ENCODE measurements at regions not wholly inside any gene's neighbourhood (a gene's known extent, or its start where the extent isn't known, plus 50 kb on each side); places are given as distances from the start of the nearest gene placed in this dataset.

DNA sequence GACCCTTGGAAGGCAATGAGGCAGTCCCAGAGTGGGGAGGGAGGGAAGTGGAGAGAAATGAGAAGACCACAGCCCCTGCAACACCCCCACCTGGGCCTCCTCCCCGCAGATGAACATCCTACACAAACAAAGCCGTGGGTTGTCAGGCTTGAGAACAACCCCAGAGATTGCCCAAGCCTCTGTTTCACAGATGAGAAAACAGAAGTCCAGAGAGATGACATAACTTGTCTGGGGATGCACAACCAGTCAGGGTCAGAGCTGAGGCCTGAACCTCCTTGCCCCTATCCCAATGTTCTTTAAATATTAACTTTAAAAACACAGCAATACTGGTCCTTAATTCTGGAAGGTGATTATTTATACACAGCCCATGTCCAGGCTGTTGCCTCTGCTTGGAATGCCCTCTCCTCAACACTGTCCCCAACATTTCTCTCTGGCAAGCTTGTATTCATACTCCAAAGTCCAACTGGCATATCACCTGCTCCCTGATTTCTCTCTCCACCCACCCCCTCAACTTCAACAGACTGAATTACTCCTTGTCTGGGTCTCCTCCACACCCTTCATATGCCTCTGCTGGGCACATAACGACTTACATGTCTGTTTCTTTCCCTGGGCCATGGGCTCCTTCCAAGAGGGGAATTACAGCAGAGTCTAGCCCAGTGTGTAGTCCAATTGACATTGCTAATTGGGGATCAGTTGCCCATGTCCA is 135.5 kb upstream of the LRFN2 start:
- no peak for DNase-seq (ENCODE audit: low read depth in 2 of 3, low spot score in 2 of 3)

DNA sequence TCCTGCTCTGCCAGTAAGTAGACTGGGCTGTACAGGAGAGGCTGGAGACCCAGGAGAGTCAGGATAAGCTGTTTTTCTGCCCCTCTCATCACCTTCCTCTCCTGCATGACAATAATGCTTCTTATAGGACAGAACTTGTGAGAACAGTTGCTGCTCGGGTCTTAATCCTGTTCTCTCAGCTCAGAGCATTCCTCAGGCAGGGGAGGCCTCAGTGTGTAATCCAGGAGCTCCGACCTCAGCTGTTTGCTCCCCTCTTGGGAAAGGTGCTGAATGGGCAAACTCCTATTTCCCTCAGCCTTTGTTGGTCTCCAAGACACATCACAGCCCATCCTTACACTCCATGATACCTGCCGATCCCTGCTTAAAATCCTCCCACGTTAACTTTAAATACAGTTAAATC is 134.9 kb upstream of the LRFN2 start:
- no peak for DNase-seq (ENCODE audit: low read depth in 2 of 3, low spot score in 2 of 3)

DNA sequence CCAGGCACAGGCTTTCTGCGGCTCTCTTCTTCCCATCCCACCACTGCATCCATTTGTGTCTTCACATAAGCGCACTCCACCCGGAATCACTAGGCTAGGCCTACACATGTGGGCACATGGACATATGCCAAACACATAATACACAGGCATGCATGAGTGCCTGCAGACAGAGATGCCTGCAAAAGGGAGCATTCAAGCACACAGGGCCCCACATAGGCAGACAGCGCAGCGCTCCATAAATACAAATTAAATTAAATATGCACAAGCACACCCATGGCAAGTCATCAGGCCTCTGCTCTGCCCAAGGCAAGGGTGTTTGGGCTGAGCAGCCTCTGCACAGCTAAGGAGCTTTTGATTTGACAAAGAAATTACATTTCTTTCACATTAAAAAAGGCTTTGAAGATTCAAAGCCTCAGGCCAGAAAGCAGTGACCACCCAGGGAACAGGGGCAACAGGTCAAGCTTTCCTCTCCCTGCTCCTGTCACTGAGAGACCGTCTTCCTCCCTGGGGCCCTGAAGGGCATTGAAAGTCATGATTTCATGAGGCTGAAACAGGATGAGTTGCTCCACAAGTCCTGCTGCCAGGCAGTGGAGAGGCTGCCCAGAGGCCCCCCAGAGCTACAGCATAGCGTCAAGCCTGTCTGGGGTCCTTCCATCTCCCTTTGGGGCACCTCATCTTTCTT is 134.2 kb upstream of the LRFN2 start:
- no peak for DNase-seq (ENCODE audit: low read depth in 2 of 3, low spot score in 2 of 3)

DNA sequence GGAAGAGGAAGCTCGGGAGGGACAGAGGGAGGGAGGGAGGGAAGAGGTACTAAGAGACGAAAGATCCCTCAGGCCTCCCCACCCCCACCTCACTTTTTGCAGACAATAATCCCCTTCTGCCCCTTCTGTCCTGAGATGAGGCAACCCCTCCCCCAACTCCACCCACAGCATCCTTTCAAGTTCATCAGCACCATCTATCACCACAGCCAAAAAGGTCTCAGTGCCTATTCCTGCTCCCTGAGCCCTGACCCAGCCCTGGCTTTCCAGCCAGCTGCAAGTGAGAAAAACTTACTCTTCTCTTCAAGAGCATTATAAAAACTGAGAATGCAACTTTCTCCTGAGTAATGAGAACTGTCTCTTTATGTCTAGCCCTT is 133.2 kb upstream of the LRFN2 start:
- no peak for DNase-seq (ENCODE audit: low read depth in 2 of 3, low spot score in 2 of 3)

DNA sequence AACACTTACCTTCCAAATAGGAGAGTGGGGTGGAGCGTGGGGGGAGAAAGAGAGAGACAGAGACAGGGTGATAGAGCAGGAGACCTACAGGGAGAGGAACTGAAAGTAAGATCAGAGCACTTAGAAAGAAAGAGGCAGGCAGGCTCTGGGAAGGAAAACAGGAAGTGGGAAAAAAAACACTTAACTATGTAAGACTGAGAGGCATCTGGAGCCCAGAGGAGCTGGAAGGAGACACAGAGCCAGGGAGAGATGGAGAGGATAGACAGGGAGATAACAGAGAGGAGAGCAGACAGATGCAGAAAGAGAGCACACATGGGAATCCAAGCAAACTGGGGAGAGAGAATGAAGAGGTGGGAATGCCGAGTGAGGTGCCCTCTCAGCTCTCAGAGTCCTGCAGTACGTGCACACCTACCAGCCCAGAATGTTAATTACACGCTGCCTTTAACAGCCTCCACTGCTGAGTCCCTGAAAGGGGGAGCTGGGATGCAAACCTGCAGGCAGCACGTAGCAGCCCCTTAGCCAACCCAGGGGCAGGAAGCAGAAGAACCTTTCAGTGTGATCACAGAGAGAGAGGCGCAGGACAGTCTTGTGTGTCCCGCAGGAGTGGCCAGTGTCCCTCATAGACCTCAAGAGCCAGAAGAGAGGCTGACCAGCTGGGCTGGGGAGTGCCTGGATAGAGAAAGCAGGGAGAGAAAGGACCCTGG is 132.7 kb upstream of the LRFN2 start:
- no peak for DNase-seq (ENCODE audit: low read depth in 2 of 3, low spot score in 2 of 3)

DNA sequence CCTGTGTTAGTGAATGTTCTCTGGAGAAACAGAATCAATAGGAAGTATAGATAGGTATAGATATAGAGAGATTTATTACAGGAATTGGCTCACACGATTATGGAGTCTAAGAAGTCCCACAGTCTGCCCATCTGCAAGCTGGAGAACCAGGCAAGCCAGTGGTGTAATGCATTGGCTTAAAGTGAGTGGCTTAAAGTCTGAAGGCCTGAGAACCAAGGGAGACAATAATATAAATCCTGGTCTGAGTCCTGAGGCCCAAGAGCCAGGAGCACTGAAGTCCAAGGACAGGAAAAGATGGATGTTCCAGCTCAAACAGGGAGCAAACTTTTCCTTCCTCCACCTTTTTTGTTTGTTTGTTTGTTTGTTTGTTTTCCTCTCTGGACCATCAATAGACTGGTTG is 131.2 kb upstream of the LRFN2 start:
- no peak for DNase-seq (ENCODE audit: low read depth in 2 of 3, low spot score in 2 of 3)

DNA sequence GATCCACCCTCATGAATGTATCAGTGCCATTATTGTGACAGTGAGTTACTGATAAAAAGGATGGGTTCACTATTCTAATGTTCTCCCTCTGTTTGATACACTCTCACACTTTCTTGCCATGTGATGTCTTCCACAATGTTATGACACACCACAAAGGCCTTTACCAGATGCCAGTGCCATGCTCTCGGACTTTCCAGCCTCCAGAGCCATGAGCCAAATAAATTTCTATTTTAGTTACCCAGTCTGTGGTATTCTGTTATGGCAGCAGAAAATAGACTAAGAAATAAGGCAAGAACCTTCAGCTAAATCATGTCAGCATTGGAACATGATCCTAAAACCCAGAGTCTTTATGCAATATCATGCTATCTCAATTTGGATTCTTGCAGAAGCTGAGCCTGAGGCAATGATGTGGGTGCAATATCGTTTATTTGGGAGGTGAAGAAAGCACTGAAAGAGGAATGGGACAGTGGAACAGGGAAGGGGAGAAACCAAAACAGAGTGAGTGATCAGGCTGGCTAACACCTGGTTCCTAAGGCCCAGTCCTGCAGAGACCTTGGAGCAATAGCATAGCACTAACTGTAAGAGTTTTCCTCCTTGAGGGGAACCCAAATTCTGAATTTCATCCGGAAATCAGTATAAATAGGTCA is 130.4 kb upstream of the LRFN2 start:
- no peak for DNase-seq (ENCODE audit: low read depth in 2 of 3, low spot score in 2 of 3)

DNA sequence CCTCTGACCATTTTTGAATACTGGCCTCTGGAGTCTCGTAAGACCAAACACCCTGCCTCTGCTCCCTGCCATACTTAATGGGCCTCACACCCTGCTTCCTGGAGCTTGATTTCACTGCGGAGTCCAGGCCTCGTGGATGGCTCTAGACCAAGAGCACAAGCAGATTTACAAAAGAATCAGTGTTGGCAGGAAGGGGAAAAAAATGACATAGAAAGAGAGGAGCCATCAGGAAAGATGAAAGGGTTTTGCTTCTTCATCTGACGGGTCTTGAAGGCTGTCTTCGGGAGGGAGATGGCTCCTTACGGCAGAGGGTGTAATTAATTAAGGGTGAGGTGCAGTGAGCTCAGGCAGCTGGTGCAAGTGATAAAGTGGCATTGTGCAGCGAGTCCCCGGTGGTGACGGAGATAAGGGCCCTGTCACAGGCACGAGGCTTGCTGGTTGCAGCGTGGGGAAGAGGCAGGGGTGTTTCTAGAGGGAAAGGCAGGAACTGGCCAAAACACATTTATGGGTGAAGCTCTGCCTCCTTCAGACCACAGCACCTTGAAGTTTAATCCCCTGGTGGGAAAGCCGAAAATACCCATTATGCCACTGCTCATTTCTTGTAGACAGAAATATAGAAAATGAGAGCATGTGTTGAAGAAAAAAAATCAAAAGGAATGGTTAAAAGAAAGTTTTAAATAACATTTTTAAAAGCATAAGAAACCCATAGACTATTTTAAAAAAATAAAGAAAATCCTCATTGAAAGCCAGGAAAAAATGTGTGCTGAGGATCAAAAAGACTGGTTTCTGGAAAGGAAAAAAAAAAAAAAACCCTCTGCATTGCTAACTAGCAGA is 128.6 kb upstream of the LRFN2 start:
- DNase-seq (ENCODE audit: low read depth in 2 of 3, low spot score in 2 of 3), result no peak

DNA sequence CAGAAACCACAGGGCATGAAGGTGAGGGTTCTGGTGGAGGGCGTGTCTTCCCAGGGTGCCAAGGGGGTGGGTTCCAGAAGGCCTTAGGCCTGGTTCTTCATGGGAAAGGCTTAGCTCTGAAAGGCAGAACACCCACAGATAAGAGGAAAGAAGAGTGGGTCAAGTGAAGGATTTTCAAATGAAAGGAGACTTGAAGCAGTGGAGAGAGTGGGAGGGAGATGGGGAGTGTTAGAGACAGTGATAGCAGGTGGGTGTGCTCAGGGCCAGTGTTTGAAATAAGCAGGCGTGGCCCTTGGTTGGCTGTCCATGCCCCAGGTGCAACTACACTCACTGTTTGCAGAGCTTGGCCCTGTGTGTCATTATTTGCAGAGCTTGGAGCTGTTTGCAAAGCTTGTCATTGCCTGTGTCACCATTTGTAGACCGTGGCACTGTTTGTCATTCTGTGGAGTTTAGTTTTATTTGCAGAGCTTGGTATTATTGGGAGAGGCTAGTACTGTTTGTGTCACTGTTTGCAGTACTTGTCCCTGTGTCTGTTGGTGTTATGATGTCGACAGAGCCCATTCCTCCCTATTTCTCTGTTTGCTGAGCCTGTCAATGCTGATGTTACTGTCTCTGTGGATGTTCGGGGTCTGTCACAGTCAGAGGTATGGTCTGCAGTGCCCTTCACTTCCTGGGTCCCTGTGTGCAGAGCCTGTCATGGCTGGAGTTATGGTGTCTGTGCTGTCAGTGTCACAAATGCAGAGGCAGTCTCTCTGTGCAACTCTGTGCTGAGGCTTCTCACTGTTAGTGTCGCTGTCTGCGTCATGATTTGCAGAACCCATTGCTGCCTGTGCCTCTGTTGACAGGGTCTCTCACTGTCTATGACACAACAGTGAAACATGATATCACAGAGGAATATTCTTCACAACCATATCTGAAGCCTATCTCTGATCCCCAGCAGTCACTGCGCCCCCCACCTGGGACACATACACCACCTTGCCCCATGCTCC is 127.7 kb upstream of the LRFN2 start:
- no peak for DNase-seq (ENCODE audit: low read depth in 2 of 3, low spot score in 2 of 3)

DNA sequence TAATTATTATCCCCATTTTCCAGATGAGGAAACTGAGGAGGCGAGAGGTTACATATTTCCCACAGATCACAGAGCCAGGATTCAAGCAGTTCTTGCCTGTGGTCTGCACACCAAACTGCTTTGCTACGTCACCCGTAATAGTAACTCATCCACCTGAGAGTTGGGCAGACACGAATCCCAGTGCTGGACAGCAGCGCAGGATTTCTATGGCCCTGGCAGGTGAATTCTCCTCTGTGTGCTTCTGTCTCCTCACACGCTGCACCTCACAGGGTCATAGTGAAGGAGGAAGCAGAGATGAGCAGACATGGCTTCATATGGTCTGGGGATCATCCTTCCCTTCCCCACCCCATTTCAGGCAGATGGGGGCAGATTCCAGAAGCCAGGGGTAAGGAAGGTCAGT is 127.0 kb upstream of the LRFN2 start:
- no peak for DNase-seq (ENCODE audit: low read depth in 2 of 3, low spot score in 2 of 3)

DNA sequence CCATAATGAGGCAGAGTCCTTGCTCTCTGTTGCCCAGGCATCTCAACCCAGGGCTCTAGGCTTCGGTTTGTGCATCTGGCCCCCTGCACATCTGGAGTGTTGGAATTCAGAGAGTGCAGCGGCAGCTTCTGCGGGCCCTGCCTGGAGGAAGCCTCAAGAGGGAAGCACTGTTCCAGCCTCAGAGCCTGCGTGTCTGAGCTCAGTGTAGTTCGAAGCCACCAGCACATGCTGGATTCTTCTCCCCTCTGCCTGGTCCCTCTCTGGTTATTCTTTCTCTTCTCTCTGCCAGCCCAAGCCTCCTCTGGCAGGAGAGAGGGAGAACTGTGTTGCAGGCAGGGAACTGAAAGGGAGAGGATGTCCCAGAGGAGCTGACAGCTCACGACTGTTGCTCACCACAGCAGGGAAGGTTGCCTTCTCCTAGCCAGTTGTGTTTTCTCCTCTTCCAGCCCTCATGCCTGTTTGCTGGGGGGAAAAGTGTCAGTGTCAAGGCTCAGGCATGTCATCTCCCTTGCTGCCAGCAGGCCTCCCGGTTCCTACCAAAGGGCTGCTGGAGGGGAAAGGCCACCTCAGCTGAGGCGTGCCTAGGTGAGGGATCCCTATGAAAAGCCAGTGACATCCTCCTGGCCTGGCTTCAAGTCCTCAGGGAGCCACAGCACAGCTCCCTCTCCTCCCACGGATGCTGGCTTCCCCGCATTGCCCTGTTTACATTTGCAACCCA is 126.0 kb upstream of the LRFN2 start:
- DNase-seq (ENCODE audit: low read depth in 2 of 3, low spot score in 2 of 3), result no peak

DNA sequence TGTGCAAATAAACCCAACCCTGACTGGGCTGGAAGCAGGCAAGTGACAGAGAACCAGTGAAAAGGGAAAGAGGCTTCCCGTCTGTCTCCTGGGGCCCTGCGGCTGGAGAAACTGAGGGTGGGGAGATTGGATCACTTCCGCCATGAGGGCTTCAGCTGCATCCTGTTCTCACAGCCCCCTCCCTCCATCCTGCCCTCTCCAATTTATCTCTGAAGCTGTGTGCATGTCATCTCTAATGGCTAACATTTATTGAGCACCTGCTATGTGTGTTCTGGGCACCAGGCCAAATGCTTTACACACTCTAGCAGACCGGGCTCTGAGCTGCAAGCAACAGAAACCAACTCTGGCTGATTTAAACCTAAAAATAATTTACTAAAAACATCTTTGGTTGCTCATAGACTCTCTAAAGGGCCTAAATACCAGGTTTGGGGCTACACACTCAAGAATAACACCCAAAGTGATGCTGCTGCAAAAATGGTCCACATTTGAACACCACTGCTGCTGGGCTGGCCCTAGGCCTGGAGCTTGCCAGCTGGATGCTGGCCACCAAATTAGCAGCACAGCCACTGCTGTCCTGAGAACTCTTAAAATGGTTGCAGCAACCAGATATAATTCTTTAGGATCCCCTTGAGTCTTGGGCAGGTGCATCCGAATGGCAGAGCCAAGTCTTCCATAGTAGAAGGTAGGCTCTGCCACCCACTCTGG is 123.6 kb upstream of the LRFN2 start:
- no peak for DNase-seq (ENCODE audit: low read depth in 2 of 3, low spot score in 2 of 3)

DNA sequence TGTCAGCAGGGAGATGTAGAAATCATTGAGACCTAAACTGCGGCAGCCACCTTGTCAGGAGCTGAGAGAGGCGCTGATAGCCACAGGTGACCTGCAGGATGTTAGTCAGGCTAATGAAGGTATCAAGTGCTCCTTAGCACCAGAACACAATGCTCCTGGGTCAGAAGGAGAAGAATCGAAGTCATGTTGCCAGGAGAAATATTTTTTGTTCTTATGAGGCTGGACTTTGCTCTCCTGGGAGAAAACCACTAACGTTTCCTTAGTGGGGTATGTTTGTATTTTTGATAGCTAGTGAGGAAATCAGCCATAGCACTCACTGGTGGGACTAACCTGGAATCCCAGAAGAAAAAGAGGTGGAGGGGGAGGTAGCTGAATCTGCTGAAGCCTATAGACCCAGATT is 120.9 kb upstream of the LRFN2 start:
- no peak for DNase-seq (ENCODE audit: low read depth in 2 of 3, low spot score in 2 of 3)

DNA sequence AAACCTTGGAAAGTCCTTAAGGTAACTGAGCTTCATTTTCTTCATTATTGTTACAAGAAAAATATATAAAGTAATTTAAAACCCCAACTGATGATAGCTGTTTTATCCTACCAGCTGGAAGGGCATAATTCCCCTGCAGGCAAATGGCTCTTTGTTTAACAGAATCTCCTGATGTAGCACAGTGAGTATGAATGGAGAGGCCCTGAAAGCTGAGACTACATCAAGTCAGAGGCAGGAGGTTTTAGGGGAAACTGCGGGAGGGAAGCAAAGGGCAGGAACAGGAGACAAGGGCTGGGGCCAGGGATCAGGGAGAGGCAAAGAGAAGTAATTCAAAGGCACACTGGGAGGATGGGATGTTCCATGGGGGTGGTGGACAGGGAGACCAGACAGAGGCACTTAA is 119.0 kb upstream of the LRFN2 start:
- DNase-seq (ENCODE audit: low read depth in 2 of 3, low spot score in 2 of 3), result no peak

DNA sequence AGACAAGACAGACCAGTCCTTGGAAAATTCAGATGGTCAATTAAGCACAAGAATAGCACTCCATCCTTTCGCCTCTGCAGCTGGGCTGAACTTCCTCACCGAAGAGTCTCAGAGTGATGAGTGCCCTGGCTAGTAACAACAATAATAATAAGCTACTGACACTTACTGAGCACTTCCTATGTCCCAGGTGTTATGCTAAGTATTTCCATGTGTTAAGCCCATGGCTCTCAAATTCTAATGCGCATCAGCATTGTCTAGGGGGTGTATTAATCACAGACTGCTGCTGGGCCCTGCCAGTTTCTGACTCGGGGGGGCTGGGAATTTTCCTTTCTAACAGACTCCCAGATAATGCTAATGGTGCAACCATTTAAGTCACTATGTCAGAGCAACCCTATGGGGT is 118.2 kb upstream of the LRFN2 start:
- DNase-seq (ENCODE audit: low read depth in 2 of 3, low spot score in 2 of 3), result no peak

DNA sequence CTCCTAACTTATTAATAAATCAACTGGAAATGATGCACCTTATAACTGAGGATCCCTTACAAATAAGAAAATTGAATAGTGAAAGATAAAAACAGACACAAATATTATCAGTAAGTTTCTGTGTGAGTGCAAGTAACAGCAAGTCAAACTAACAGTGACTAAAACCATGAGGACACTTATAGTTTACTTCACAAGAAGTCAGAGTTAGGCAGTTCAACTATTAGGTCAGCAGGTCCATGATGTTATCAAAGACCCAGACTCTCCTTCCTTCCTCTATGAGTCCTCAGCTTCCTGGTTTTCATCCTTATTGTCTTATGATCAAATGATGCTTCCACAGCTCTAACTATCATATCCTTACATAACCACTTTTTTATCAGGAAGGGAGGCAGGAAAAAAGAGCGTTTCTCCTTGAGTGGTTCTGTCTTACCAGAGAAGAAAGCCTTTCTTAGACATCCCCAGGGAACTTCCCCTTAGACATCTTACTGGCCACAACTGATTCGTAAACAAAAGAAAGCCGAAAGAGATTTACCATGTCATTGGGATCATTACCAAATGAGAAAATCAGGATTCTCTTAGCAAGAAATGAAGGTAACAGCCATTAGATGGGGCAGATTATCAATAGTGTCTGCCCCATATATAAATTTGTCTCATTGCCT is 114.3 kb upstream of the LRFN2 start:
- no peak for DNase-seq (ENCODE audit: low read depth in 2 of 3, low spot score in 2 of 3)

DNA sequence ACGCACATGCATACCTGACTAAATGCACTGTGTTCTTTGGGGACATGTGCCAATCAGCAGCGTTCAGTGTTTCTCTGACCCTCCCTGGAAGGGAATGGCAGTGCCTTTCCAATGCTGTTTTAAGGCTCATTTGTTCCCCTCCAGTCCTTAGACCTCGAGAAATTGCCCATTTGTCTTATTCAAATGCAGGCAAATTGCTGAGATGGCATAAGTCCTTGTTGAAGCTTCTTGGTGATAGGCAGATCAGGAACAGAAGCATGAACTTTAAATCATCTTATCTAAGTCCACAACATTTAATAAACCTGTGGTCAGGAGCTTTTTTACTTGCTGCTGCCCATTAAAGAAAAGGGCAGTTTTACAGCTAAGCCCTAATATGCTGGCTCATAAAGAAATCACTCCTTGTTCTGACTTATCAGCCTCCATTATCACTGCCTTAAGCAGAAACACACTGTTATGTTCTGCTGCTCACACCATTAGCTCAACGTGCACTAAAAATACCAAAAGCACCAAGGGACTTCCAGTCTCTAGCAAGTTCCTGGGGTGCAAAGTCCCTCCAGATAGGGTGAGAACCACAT is 112.9 kb upstream of the LRFN2 start:
- DNase-seq (ENCODE audit: low read depth in 2 of 3, low spot score in 2 of 3), result no peak
